Osteoblast (primary cell): ENCODE measurements at regions not wholly inside any gene's neighbourhood (a gene's known extent, or its start where the extent isn't known, plus 50 kb on each side); places are given as distances from the start of the nearest gene placed in this dataset.
A peak's percentile ranks its signal among the peaks of the same experiment; 100 is the strongest.

Experiments
- DNase-seq: peaks from one replicate; pipeline ENCODE4 v3.0.0; 2011; ENCODE audit warnings: low spot score, mixed read lengths; ENCODE audit not compliant: insufficient read length; ENCODE audit errors: missing footprints
- H2AFZ ChIP-seq: 2 replicates; pipeline ENCODE4 v1.6.0; 2011; ENCODE audit warnings: mild to moderate bottlenecking, low read length
- H3K27ac ChIP-seq: 2 replicates; pipeline ENCODE4 v1.5.1; 2011; ENCODE audit warnings: mild to moderate bottlenecking, low read depth, low read length, moderate library complexity
- H3K27me3 ChIP-seq: 2 replicates; pipeline ENCODE4 v1.6.0; 2012; ENCODE audit warnings: mild to moderate bottlenecking, control low read depth, inconsistent platforms, low read length, moderate library complexity; ENCODE audit not compliant: insufficient read depth
- H3K36me3 ChIP-seq: 2 replicates; pipeline ENCODE4 v1.5.1; 2011; ENCODE audit warnings: mild to moderate bottlenecking, low read length, control low read depth, moderate library complexity; ENCODE audit not compliant: insufficient read depth
- H3K4me1 ChIP-seq: 2 replicates; pipeline ENCODE4 v1.5.1; 2011; ENCODE audit warnings: mild to moderate bottlenecking, low read length, control low read depth, moderate library complexity; ENCODE audit not compliant: insufficient read depth
- H3K4me2 ChIP-seq: 2 replicates; pipeline ENCODE4 v1.6.0; 2011; ENCODE audit warnings: mild to moderate bottlenecking, low read length; ENCODE audit not compliant: insufficient read depth
- H3K4me3 ChIP-seq: fragments of 200-600 bp; sonication (generic); 3 replicates; pipeline ENCODE4 v1.5.1; 2012; ENCODE audit warnings: mild to moderate bottlenecking, low read length, inconsistent platforms; ENCODE audit not compliant: insufficient read depth
- H3K79me2 ChIP-seq: 2 replicates; pipeline ENCODE4 v1.6.0; 2012; ENCODE audit warnings: mild to moderate bottlenecking, low read length, control low read depth, inconsistent platforms; ENCODE audit not compliant: insufficient read depth
- H3K9me3 ChIP-seq: 2 replicates; pipeline ENCODE4 v1.5.1; 2011; ENCODE audit warnings: low read depth, low read length, control low read depth
- H4K20me1 ChIP-seq: 2 replicates; pipeline ENCODE4 v1.6.0; 2012; ENCODE audit warnings: mild to moderate bottlenecking, low read length, control low read depth; ENCODE audit not compliant: insufficient read depth
- CTCF ChIP-seq: IDR thresholded peaks from 2 replicates; pipeline ENCODE4 v1.5.1; 2011; ENCODE audit warnings: mild to moderate bottlenecking, low read depth, low read length, moderate library complexity; ENCODE audit errors: extremely low read depth

- no peak overlapping the region for H3K27ac ChIP-seq
- no peaks in the 10 kb centered on the region for H4K20me1 ChIP-seq
- TF ChIP-seq CTCF = no peak
- no peaks in the 10 kb centered on the region for H3K79me2 ChIP-seq
- DNase-seq = peak; percentile 50
- H3K4me3 ChIP-seq = no peak overlapping the region
- no peak overlapping the region for H3K4me2 ChIP-seq
- no peak overlapping the region for H2AFZ ChIP-seq
- H3K36me3 ChIP-seq = no peaks in the 10 kb centered on the region
- H3K4me1 ChIP-seq = peaks cover 33% of the 10 kb centered on the region
- H3K9me3 ChIP-seq = no peaks in the 10 kb centered on the region
- H3K27me3 ChIP-seq = no peaks in the 10 kb centered on the region
These were observed 103.8 kb upstream of the CASZ1 start for GRCh38 chr1:10900251-10900651.

GRCh38 chr1:10900691-10901090 lies 104.2 kb upstream of the CASZ1 start:
- no peak overlapping the region for H3K4me3 ChIP-seq
- H3K27ac ChIP-seq = no peak overlapping the region
- H4K20me1 ChIP-seq = no peaks in the 10 kb centered on the region
- peak; percentile 51 for DNase-seq
- H3K4me1 ChIP-seq = peaks cover 33% of the 10 kb centered on the region
- no peak for TF ChIP-seq CTCF
- no peak overlapping the region for H2AFZ ChIP-seq
- H3K36me3 ChIP-seq = no peaks in the 10 kb centered on the region
- H3K9me3 ChIP-seq = no peaks in the 10 kb centered on the region
- no peaks in the 10 kb centered on the region for H3K27me3 ChIP-seq
- no peaks in the 10 kb centered on the region for H3K79me2 ChIP-seq
- H3K4me2 ChIP-seq = peak overlapping the region; percentile 2

GRCh38 chr1:10901091-10901890 lies 104.8 kb upstream of the CASZ1 start:
- no peaks in the 10 kb centered on the region for H3K9me3 ChIP-seq
- peak overlapping the region; percentile 2 for H3K4me2 ChIP-seq
- no peaks in the 10 kb centered on the region for H3K27me3 ChIP-seq
- no peaks in the 10 kb centered on the region for H3K36me3 ChIP-seq
- no peak overlapping the region for H3K4me3 ChIP-seq
- peaks cover 33% of the 10 kb centered on the region for H3K4me1 ChIP-seq
- no peaks in the 10 kb centered on the region for H4K20me1 ChIP-seq
- H3K79me2 ChIP-seq = no peaks in the 10 kb centered on the region
- DNase-seq = peak; percentile 92
- no peak overlapping the region for H2AFZ ChIP-seq
- no peak for TF ChIP-seq CTCF
- H3K27ac ChIP-seq = no peak overlapping the region

- Histone ChIP-seq H3K4me1 (peaks cover 33% of the 10 kb centered on the region), H2AFZ (no peak overlapping the region), H3K4me2 (no peak overlapping the region), H3K36me3 (no peaks in the 10 kb centered on the region), H3K27me3 (peaks cover 7% of the 10 kb centered on the region), H3K9me3 (no peaks in the 10 kb centered on the region), H3K27ac (no peak overlapping the region), H3K79me2 (no peaks in the 10 kb centered on the region), H4K20me1 (no peaks in the 10 kb centered on the region), H3K4me3 (no peak overlapping the region)
- DNase-seq = peak; percentile 86
- TF ChIP-seq CTCF = no peak
These were observed 105.7 kb upstream of the CASZ1 start for GRCh38 chr1:10901891-10902805.
